HL-60 (cell line): ENCODE measurements at regions not wholly inside any gene's neighbourhood (a gene's known extent, or its start where the extent isn't known, plus 50 kb on each side); places are given as distances from the start of the nearest gene placed in this dataset.

Source experiments
- DNase-seq, 2 experiments: peaks; one replicate each; pipeline ENCODE4 v3.0.0-alpha.2; 2010 to 2020; ENCODE audit warnings: low read depth in 1 of 2, low spot score in 1 of 2
- H3K27ac ChIP-seq: fragments of 250-450 bp; sonication (Bioruptor Pico); replicated peaks from 2 replicates; pipeline ENCODE4 v1.5.1; 2020; ENCODE audit warnings: mild to moderate bottlenecking, moderate library complexity
- H3K27me3 ChIP-seq: fragments of 250-450 bp; sonication (Bioruptor Pico); 2 replicates; pipeline ENCODE4 v1.5.1; 2021; ENCODE audit warnings: mild to moderate bottlenecking, moderate library complexity; ENCODE audit not compliant: insufficient read depth, poor library complexity, severe bottlenecking
- H3K4me3 ChIP-seq: replicated peaks from 2 replicates; pipeline ENCODE4 v1.5.1; 2011; ENCODE audit warnings: mild to moderate bottlenecking, control low read depth, low read length; ENCODE audit not compliant: insufficient read depth
- CTCF ChIP-seq: IDR thresholded peaks from one replicate; pipeline ENCODE4 v1.5.1; 2011; ENCODE audit warnings: low read length, control low read depth, inconsistent platforms; ENCODE audit not compliant: insufficient read depth
- GABPA ChIP-seq: IDR thresholded peaks from 2 replicates; pipeline ENCODE4 v1.6.1; 2012; ENCODE audit warnings: low read depth
- POLR2AphosphoS5 ChIP-seq: IDR thresholded peaks from 2 replicates; pipeline ENCODE4 v1.6.1; 2012; ENCODE audit warnings: low read depth
- REST ChIP-seq: IDR thresholded peaks from 2 replicates; pipeline ENCODE4 v1.6.1; 2012; ENCODE audit warnings: low read depth; ENCODE audit not compliant: insufficient replicate concordance
- SPI1 ChIP-seq: IDR thresholded peaks from 2 replicates; pipeline ENCODE4 v1.6.1; 2012; ENCODE audit warnings: low read depth, mild to moderate bottlenecking, borderline replicate concordance

GRCh38 chr3:74145277-74145676 lies 469.2 kb downstream of the CNTN3 start:
- H3K27me3 ChIP-seq: no peaks in the 10 kb centered on the region
- no peak for TF ChIP-seq SPI1
- TF ChIP-seq CTCF: no peak
- no peak for TF ChIP-seq GABPA
- no peak for TF ChIP-seq REST
- no peak for TF ChIP-seq POLR2AphosphoS5
- H3K4me3 ChIP-seq: no peak overlapping the region
- H3K27ac ChIP-seq: no peak overlapping the region
- DNase-seq: no peak

- DNase-seq: no peak
- no peak for TF ChIP-seq REST
- TF ChIP-seq GABPA: no peak
- TF ChIP-seq POLR2AphosphoS5: no peak
- TF ChIP-seq SPI1: no peak
- no peak for TF ChIP-seq CTCF
- H3K4me3 ChIP-seq: no peak overlapping the region
- H3K27ac ChIP-seq: no peak overlapping the region
- no peaks in the 10 kb centered on the region for H3K27me3 ChIP-seq
Measured at GRCh38 chr3:74139648-74140047, 474.8 kb downstream of the CNTN3 start.

GRCh38 chr3:74137790-74138189 lies 476.7 kb downstream of the CNTN3 start:
- no peak for TF ChIP-seq SPI1
- no peak for TF ChIP-seq CTCF
- TF ChIP-seq POLR2AphosphoS5: no peak
- no peak for TF ChIP-seq REST
- TF ChIP-seq GABPA: no peak
- H3K4me3 ChIP-seq: no peak overlapping the region
- DNase-seq: no peak
- H3K27me3 ChIP-seq: no peaks in the 10 kb centered on the region
- no peak overlapping the region for H3K27ac ChIP-seq
